AG09309 (cell line): ENCODE measurements at regions not wholly inside any gene's neighbourhood (a gene's known extent, or its start where the extent isn't known, plus 50 kb on each side); places are given as distances from the start of the nearest gene placed in this dataset.
"Not testable (repeated sequence)": the region's sequence is repeated elsewhere in the genome, so short reads cannot be mapped to it uniquely, and the experiment has no call there.

Experiments
- DNase-seq: peaks from one replicate; pipeline ENCODE4 v3.0.0-alpha.2; 2010; ENCODE audit warnings: low read depth
- H3K4me3 ChIP-seq: 2 replicates; pipeline ENCODE4 v1.5.1; 2011; ENCODE audit warnings: mild to moderate bottlenecking, low read depth, low read length, moderate library complexity; ENCODE audit not compliant: control insufficient read depth
- TF ChIP-seq, protein P1 (sequence below): IDR thresholded peaks from 2 replicates; pipeline ENCODE4 v1.5.1; 2011; ENCODE audit warnings: mild to moderate bottlenecking, low read depth, low read length, inconsistent platforms; ENCODE audit not compliant: insufficient read depth, control insufficient read depth; ENCODE audit errors: missing control alignments

DNA sequence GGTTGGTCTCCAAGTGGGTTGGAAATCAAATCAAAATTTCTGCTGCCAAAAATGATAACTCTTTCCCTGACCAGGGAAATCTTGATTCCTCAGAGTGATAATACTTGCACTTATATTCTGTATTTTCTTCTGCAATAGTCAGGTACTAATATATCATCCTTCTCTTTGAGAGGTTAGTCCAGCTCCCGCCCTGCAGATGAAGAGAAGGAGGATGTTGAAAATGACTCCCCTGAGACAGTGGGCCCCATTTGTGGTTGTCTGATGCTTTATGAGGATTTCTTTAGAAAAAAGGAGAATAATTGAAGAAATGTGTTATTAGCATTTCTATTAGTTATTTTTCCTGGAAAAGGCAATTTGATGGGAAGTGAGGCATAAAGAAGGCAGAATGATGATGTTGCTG, 213.0 kb downstream of the SEC23IP start:
- no peak overlapping the region for H3K4me3 ChIP-seq
- TF ChIP-seq, protein P1, sequence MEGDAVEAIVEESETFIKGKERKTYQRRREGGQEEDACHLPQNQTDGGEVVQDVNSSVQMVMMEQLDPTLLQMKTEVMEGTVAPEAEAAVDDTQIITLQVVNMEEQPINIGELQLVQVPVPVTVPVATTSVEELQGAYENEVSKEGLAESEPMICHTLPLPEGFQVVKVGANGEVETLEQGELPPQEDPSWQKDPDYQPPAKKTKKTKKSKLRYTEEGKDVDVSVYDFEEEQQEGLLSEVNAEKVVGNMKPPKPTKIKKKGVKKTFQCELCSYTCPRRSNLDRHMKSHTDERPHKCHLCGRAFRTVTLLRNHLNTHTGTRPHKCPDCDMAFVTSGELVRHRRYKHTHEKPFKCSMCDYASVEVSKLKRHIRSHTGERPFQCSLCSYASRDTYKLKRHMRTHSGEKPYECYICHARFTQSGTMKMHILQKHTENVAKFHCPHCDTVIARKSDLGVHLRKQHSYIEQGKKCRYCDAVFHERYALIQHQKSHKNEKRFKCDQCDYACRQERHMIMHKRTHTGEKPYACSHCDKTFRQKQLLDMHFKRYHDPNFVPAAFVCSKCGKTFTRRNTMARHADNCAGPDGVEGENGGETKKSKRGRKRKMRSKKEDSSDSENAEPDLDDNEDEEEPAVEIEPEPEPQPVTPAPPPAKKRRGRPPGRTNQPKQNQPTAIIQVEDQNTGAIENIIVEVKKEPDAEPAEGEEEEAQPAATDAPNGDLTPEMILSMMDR: no peak
- no peak for DNase-seq

- no peak overlapping the region for H3K4me3 ChIP-seq
- TF ChIP-seq, protein P1: no peak
- DNase-seq: no peak
These were observed 216.4 kb downstream of the SEC23IP start for GRCh38 chr10:120108916-120109315.

DNA sequence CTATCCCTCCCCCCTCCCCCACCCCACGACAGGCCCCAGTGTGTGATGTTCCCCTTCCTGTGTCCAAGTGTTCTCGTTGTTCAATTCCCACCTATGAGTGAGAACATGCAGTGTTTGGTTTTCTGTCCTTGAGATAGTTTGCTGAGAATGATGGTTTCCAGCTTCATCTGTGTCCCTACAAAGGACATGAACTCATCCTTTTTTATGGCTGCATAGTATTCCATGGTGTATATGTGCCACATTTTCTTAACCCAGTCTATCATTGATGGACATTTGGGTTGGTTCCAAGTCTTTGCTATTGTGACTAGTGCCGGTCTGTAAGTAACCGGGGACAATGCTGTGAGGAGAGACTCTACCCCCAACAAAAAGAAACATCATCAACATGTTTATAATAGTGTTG, 217.2 kb downstream of the SEC23IP start:
- not testable (repeated sequence) for H3K4me3 ChIP-seq, DNase-seq

- H3K4me3 ChIP-seq: no peak overlapping the region
- no peak for DNase-seq
- TF ChIP-seq, protein P1: no peak
These were observed 217.7 kb downstream of the SEC23IP start for GRCh38 chr10:120110196-120110595.

DNA sequence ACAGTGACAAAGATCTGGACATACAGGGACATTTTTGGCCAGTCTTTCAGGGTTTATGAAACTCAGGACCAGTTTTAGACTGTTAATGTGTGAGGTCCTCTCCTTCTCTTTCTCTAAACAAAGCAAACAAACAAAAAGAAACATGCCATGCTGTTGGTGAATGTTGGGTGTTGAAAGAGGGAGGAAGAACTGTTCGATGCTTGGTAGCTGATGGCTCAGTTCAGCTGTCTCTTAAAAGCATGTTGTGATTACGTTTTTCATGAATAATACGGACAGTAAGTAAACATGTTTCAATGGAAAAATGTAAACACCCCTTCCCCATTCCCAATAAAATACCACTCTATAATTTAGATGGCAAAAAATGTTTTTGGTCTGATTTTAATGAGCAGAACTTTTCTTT, 219.1 kb downstream of the SEC23IP start:
- TF ChIP-seq, protein P1: no peak
- DNase-seq: no peak
- no peak overlapping the region for H3K4me3 ChIP-seq

GRCh38 chr10:120112809-120113208, 220.3 kb downstream of the SEC23IP start:
- TF ChIP-seq, protein P1: no peak
- no peak for DNase-seq
- no peak overlapping the region for H3K4me3 ChIP-seq

- TF ChIP-seq, protein P1: no peak
- H3K4me3 ChIP-seq: no peak overlapping the region
- DNase-seq: no peak
These were observed 223.4 kb downstream of the SEC23IP start for GRCh38 chr10:120115959-120116358.
